Mammary epithelial cell (primary cell): ENCODE measurements at regions not wholly inside any gene's neighbourhood (a gene's known extent, or its start where the extent isn't known, plus 50 kb on each side); places are given as distances from the start of the nearest gene placed in this dataset.

ENCODE experiments used
- EZH2 ChIP-seq: IDR thresholded peaks from 2 replicates; pipeline ENCODE4 v1.6.1; 2012; ENCODE audit warnings: low read length, inconsistent platforms, borderline replicate concordance
- TF ChIP-seq, protein P1 (sequence below), 2 donors: IDR thresholded peaks in 1 of 2; conservative IDR thresholded peaks in 1 of 2; 2 replicates each; pipeline ENCODE4 v1.5.1; 2011 to 2012; ENCODE audit warnings: inconsistent platforms in 2 of 2, low read length in 2 of 2, mild to moderate bottlenecking in 2 of 2, control low read depth in 1 of 2, low read depth in 1 of 2; ENCODE audit not compliant: insufficient read depth in 1 of 2; ENCODE audit errors: extremely low read depth in 1 of 2

DNA sequence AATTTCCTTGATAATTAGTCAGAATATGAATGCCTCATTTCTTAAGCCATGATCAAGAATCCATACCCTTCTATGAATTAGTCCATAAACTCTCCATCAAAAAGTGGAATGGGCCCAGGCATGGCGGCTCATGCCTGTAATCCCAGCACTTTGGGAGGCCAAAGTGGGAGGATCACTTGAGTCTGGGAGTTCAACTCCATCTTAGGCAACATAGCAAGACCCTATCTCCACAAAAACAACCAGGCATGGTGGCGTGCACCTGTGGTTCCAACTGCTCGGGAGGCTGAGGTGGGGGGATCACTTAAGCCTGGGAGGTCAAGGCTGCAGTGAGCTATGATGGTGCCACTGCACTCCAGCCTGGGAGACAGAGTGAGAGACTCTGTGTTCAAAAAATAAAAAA, 52.1 kb upstream of the SHANK2 start:
- TF ChIP-seq, protein P1, sequence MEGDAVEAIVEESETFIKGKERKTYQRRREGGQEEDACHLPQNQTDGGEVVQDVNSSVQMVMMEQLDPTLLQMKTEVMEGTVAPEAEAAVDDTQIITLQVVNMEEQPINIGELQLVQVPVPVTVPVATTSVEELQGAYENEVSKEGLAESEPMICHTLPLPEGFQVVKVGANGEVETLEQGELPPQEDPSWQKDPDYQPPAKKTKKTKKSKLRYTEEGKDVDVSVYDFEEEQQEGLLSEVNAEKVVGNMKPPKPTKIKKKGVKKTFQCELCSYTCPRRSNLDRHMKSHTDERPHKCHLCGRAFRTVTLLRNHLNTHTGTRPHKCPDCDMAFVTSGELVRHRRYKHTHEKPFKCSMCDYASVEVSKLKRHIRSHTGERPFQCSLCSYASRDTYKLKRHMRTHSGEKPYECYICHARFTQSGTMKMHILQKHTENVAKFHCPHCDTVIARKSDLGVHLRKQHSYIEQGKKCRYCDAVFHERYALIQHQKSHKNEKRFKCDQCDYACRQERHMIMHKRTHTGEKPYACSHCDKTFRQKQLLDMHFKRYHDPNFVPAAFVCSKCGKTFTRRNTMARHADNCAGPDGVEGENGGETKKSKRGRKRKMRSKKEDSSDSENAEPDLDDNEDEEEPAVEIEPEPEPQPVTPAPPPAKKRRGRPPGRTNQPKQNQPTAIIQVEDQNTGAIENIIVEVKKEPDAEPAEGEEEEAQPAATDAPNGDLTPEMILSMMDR (conservative IDR thresholded peaks at IDR 0.05 in 1 of 2, IDR thresholded peaks at IDR 0.05 in 1 of 2; ENCODE audit: extremely low read depth in 1 of 2, insufficient read depth in 1 of 2, low read depth in 1 of 2, low read length in 2 of 2) = no peak
- no peak for TF ChIP-seq EZH2
